H1 (cell line): ENCODE measurements at regions not wholly inside any gene's neighbourhood (a gene's known extent, or its start where the extent isn't known, plus 50 kb on each side); places are given as distances from the start of the nearest gene placed in this dataset.

ENCODE experiments used
- CTCF ChIA-PET: fragments of 300-600 bp; sonication (Branson Sonifier 250); formaldehyde crosslinking; loops from one replicate; lab custom pipeline; 2021; ENCODE audit not compliant: partially characterized antibody; lab: Charles Lee
- POLR2A ChIA-PET: fragments of 300-600 bp; sonication (Branson Sonifier 250); formaldehyde crosslinking; loops from one replicate; lab custom pipeline; 2021; ENCODE audit warnings: inconsistent platforms; ENCODE audit not compliant: partially characterized antibody; lab: Charles Lee
- DNase-seq, 2 experiments: peaks; one replicate each; pipeline versions ENCODE4 v3.0.0 to v3.0.0-alpha.2; 2010 to 2022; ENCODE audit warnings: low spot score in 2 of 2, low read depth in 1 of 2, mixed read lengths in 1 of 2
- FAIRE-seq: peaks from 2 replicates; lab custom pipeline; 2011; peaks lifted over from hg19 to GRCh38; lab: Jason Lieb, UNC
- H2AFZ ChIP-seq: 2 replicates; pipeline ENCODE4 v1.8.1; 2012; ENCODE audit warnings: low read length, inconsistent platforms
- H2AK5ac ChIP-seq: 2 replicates; pipeline ENCODE4 v1.6.1; 2013; ENCODE audit warnings: low read depth, low read length
- H2BK120ac ChIP-seq: replicated peaks from 2 replicates; pipeline ENCODE3; 2013; ENCODE audit warnings: low read depth, low read length, inconsistent platforms
- H2BK12ac ChIP-seq: 2 replicates; pipeline ENCODE4 v1.6.1; 2013; ENCODE audit warnings: low read depth, low read length
- H2BK15ac ChIP-seq: 2 replicates; pipeline ENCODE4 v1.6.1; 2013; ENCODE audit warnings: low read length
- H2BK20ac ChIP-seq: 2 replicates; pipeline ENCODE4 v1.6.1; 2013; ENCODE audit warnings: low read length
- H2BK5ac ChIP-seq: 2 replicates; pipeline ENCODE4 v1.6.1; 2013; ENCODE audit warnings: low read depth, low read length
- H3K14ac ChIP-seq: 2 replicates; pipeline ENCODE4 v1.6.1; 2013; ENCODE audit warnings: inconsistent platforms; ENCODE audit not compliant: insufficient read length
- H3K18ac ChIP-seq: 2 replicates; pipeline ENCODE4 v1.6.1; 2013; ENCODE audit warnings: low read length; ENCODE audit errors: extremely low read depth
- H3K23ac ChIP-seq: 2 replicates; pipeline ENCODE4 v1.6.1; 2013; ENCODE audit warnings: inconsistent platforms; ENCODE audit not compliant: insufficient read length
- H3K23me2 ChIP-seq: 2 replicates; pipeline ENCODE4 v1.6.1; 2013; ENCODE audit warnings: low read depth, low read length
- H3K27ac ChIP-seq: 2 replicates; pipeline ENCODE4 v1.6.1; 2011; ENCODE audit warnings: low read depth, low read length, inconsistent platforms
- H3K27me3 ChIP-seq, 4 experiments: replicated peaks in 1 of 4; 1 replicate in 1 of 4; 2 replicates in 3 of 4; pipeline versions ENCODE4 v1.6.1 to v1.8.1; 2011 to 2013; ENCODE audit warnings: low read length in 3 of 4, mild to moderate bottlenecking in 3 of 4, inconsistent platforms in 2 of 4, mixed read lengths in 2 of 4, moderate library complexity in 1 of 4; ENCODE audit not compliant: control insufficient read depth in 3 of 4, insufficient read depth in 3 of 4; ENCODE audit errors: extremely low read depth in 1 of 4
- H3K36me3 ChIP-seq, 4 experiments: 2 replicates each; pipeline versions ENCODE4 v1.6.1 to v1.8.1; 2011 to 2013; ENCODE audit warnings: mild to moderate bottlenecking in 4 of 4, low read length in 3 of 4, moderate library complexity in 2 of 4, control low read depth in 1 of 4, inconsistent platforms in 1 of 4; ENCODE audit not compliant: insufficient read depth in 4 of 4, control insufficient read depth in 2 of 4
- H3K4ac ChIP-seq: replicated peaks from 2 replicates; pipeline ENCODE3; 2013; ENCODE audit warnings: low read length, low read depth, mixed read lengths, inconsistent platforms; ENCODE audit not compliant: insufficient read length
- H3K4me1 ChIP-seq, 4 experiments: replicated peaks in 1 of 4; 1 replicate in 1 of 4; 2 replicates in 3 of 4; pipeline versions ENCODE4 v1.6.1 to v1.8.1; 2011 to 2013; ENCODE audit warnings: low read length in 3 of 4, inconsistent platforms in 2 of 4, mixed read lengths in 1 of 4; ENCODE audit not compliant: insufficient read depth in 4 of 4, control insufficient read depth in 3 of 4
- H3K4me2 ChIP-seq, 2 experiments: 2 replicates each; pipeline versions ENCODE4 v1.6.1 to v1.8.1; 2011 to 2013; ENCODE audit warnings: low read depth in 2 of 2, low read length in 2 of 2, control low read depth in 1 of 2, inconsistent platforms in 1 of 2, mild to moderate bottlenecking in 1 of 2; ENCODE audit not compliant: insufficient read depth in 1 of 2
- H3K4me3 ChIP-seq, 4 experiments: fragments of 200-600, 300-600 bp in 1 of 4; sonication (generic), shearing (Covaris generic), sonication (Bioruptor Twin) in 1 of 4; 2 replicates each; pipeline versions ENCODE4 v1.5.1 to v1.8.1; 2011 to 2016; ENCODE audit warnings: low read length in 4 of 4, low read depth in 3 of 4, control low read depth in 2 of 4, inconsistent platforms in 2 of 4, mild to moderate bottlenecking in 2 of 4, mixed read lengths in 1 of 4, moderate library complexity in 1 of 4; ENCODE audit not compliant: insufficient read depth in 2 of 4; ENCODE audit errors: extremely low read depth in 1 of 4
- H3K56ac ChIP-seq: replicated peaks from 2 replicates; pipeline ENCODE3; 2013; ENCODE audit warnings: low read depth, mild to moderate bottlenecking, mixed read lengths, low read length, inconsistent platforms; ENCODE audit not compliant: insufficient read length
- H3K79me1 ChIP-seq: 2 replicates; pipeline ENCODE4 v1.6.1; 2013; ENCODE audit warnings: low read depth, low read length, control low read depth
- H3K79me2 ChIP-seq, 2 experiments: 2 replicates each; pipeline versions ENCODE4 v1.6.1 to v1.8.1; 2012 to 2013; ENCODE audit warnings: low read length in 2 of 2, mild to moderate bottlenecking in 2 of 2, inconsistent platforms in 1 of 2; ENCODE audit not compliant: insufficient read depth in 2 of 2, control insufficient read depth in 1 of 2
- H3K9ac ChIP-seq, 4 experiments: replicated peaks in 1 of 4; 1 replicate in 1 of 4; 2 replicates in 3 of 4; pipeline versions ENCODE4 v1.6.1 to v1.8.1; 2011 to 2013; ENCODE audit warnings: low read depth in 3 of 4, low read length in 3 of 4, control low read depth in 2 of 4, mild to moderate bottlenecking in 2 of 4, moderate library complexity in 2 of 4, inconsistent platforms in 1 of 4; ENCODE audit errors: extremely low read depth in 1 of 4
- H3K9me3 ChIP-seq, 2 experiments: 2 replicates each; pipeline versions ENCODE4 v1.6.1 to v1.8.1; 2012 to 2013; ENCODE audit warnings: mild to moderate bottlenecking in 2 of 2, moderate library complexity in 2 of 2, control low read depth in 1 of 2, inconsistent platforms in 1 of 2, low read depth in 1 of 2, low read length in 1 of 2, mixed read lengths in 1 of 2; ENCODE audit not compliant: insufficient read depth in 2 of 2
- H4K20me1 ChIP-seq, 2 experiments: replicated peaks in 1 of 2; 2 replicates each; pipeline versions ENCODE3 to v1.8.1; 2011 to 2013; ENCODE audit warnings: inconsistent platforms in 2 of 2, low read length in 2 of 2, mild to moderate bottlenecking in 1 of 2; ENCODE audit not compliant: insufficient read depth in 2 of 2, control insufficient read depth in 1 of 2
- H4K5ac ChIP-seq: 2 replicates; pipeline ENCODE4 v1.6.1; 2013; ENCODE audit warnings: low read length, low read depth, mixed read lengths, inconsistent platforms; ENCODE audit not compliant: insufficient read length
- H4K8ac ChIP-seq: 2 replicates; pipeline ENCODE4 v1.8.0; 2013; ENCODE audit warnings: mild to moderate bottlenecking, moderate library complexity, low read length, inconsistent platforms; ENCODE audit not compliant: insufficient read depth; ENCODE audit errors: extremely low read depth
- H4K91ac ChIP-seq: replicated peaks from 2 replicates; pipeline ENCODE3; 2013; ENCODE audit warnings: low read length, mixed read lengths, inconsistent platforms; ENCODE audit not compliant: insufficient read length
- HDAC6 ChIP-seq: IDR thresholded peaks from one replicate; pipeline ENCODE4 v1.7.1; 2012; ENCODE audit warnings: low read depth, mild to moderate bottlenecking, inconsistent platforms, low read length, moderate library complexity
- KDM4A ChIP-seq: IDR thresholded peaks from one replicate; pipeline ENCODE4 v1.7.1; 2012; ENCODE audit warnings: low read depth, mild to moderate bottlenecking, moderate library complexity, low read length, inconsistent platforms; ENCODE audit not compliant: severe bottlenecking
- POLR2A ChIP-seq, 2 experiments: IDR thresholded peaks; 1 replicate in 1 of 2; 2 replicates in 1 of 2; pipeline ENCODE4 v1.6.1; 2011; ENCODE audit warnings: low read depth in 2 of 2, low read length in 2 of 2, mild to moderate bottlenecking in 2 of 2; ENCODE audit errors: control extremely low read depth in 1 of 2
- POU5F1 ChIP-seq: IDR thresholded peaks from 2 replicates; pipeline ENCODE4 v1.6.1; 2011; ENCODE audit warnings: low read depth, mild to moderate bottlenecking, low read length, moderate library complexity
- RAD21 ChIP-seq, 2 experiments: IDR thresholded peaks in 1 of 2; conservative IDR thresholded peaks in 1 of 2; 2 replicates each; pipeline ENCODE4 v1.6.1; 2011; ENCODE audit warnings: low read depth in 2 of 2, low read length in 2 of 2, improper control_type of control experiment in 1 of 2, inconsistent platforms in 1 of 2, mild to moderate bottlenecking in 1 of 2, moderate library complexity in 1 of 2
- RXRA ChIP-seq: IDR thresholded peaks from 2 replicates; pipeline ENCODE4 v1.6.1; 2011; ENCODE audit warnings: low read depth, mild to moderate bottlenecking, low read length, moderate library complexity; ENCODE audit not compliant: insufficient read depth
- TAF1 ChIP-seq: IDR thresholded peaks from 2 replicates; pipeline ENCODE4 v1.6.1; 2011; ENCODE audit warnings: mild to moderate bottlenecking, low read depth, low read length
- TBP ChIP-seq: IDR thresholded peaks from 2 replicates; pipeline ENCODE4 v1.6.1; 2011; ENCODE audit warnings: low read depth, low read length, improper control_type of control experiment
- TEAD4 ChIP-seq: IDR thresholded peaks from 2 replicates; pipeline ENCODE4 v1.6.1; 2012; ENCODE audit warnings: low read depth, low read length, inconsistent platforms, mixed read lengths
- WGBS, 2 experiments: shearing (Covaris generic) in 1 of 2; methylation state at CpG; one replicate each; pipeline versions ENCODE4 v1.1.6 to v1.1.7; 2013 to 2015; ENCODE audit warnings: low lambda C conversion rate in 2 of 2, mixed read lengths in 2 of 2, inconsistent platforms in 1 of 2, low coverage in 1 of 2, missing lambda C conversion rate in 1 of 2; ENCODE audit not compliant: insufficient replicate concordance in 2 of 2, insufficient coverage in 1 of 2, insufficient read length in 1 of 2; ENCODE audit errors: extremely low coverage in 1 of 2, missing lambda C conversion rate in 1 of 2; 5-methylcytosine and 5-hydroxymethylcytosine counted together
- TF ChIP-seq, protein P1 (sequence below): IDR thresholded peaks from 2 replicates; pipeline ENCODE4 v1.6.1; 2012; ENCODE audit warnings: inconsistent platforms

DNA sequence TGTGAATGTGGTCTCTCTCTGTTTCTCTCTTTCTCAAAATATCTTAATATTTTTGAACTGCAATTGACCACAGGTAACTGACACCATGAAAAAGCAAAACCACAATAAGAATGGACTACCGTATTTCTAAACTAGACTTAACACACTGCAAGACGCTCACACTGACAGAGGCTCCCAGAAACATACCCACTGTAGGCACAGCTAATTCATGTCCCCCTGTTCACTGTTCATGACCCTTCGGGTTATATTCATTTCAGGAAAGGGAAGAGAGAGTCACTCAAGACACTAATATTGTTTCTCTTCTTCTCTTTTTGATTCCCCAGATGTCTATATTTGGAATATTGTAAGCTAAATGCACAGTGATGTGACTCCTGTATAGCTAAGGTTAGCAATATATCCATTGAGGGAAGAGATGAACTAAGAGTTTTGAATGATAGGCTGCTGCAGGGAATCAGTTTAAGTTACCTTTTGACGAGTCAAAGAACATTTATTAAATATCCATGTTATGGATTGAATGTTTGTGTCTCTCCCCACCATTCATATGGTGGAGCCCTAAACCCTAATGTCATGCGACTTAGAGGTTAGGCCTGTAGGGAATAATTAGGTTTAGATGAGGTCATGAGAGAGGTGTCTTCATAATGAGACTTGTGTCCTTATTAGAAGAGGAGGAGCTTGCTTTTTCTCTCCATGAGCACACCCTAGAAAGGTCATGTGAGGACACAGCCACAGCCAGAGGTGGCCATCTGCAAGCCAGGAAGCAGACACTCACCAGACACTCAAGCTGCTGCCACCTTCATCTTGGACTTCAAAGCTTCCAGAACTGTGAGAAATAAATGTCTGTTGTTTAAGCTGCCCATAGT lies 216.6 kb upstream of the GRM7 start:
- Histone ChIP-seq H3K18ac (no peak overlapping the region), H2BK5ac (no peak overlapping the region), H4K5ac (no peak overlapping the region), H3K27me3 (no peaks in the 10 kb centered on the region), H3K9ac (no peak overlapping the region), H4K91ac (no peak overlapping the region), H4K8ac (no peak overlapping the region), H3K23me2 (no peaks in the 10 kb centered on the region), H2BK12ac (no peak overlapping the region), H4K20me1 (no peaks in the 10 kb centered on the region), H3K4me2 (no peak overlapping the region), H3K79me2 (no peaks in the 10 kb centered on the region), H2AFZ (no peak overlapping the region), H2AK5ac (no peak overlapping the region), H3K79me1 (no peaks in the 10 kb centered on the region), H3K23ac (no peak overlapping the region), H3K4me3 (no peak overlapping the region), H2BK15ac (no peak overlapping the region), H3K9me3 (no peaks in the 10 kb centered on the region), H3K27ac (no peak overlapping the region), H3K4me1 (0 out of 7 replicates have a peak, but pooled peaks cover 0 to 2% (median 0%) of the 10 kb centered on the region in 4 experiments), H3K14ac (no peak overlapping the region), H3K36me3 (no peaks in the 10 kb centered on the region; a peak in 1 of 8 replicates), H3K56ac (no peak overlapping the region), H2BK120ac (no peak overlapping the region), H3K4ac (no peak overlapping the region), H2BK20ac (no peak overlapping the region)
- ChIA-PET CTCF (no interaction called here), POLR2A (no interaction called here)
- FAIRE-seq, result no peak
- TF ChIP-seq TBP (no peak), KDM4A (no peak), RAD21 (IDR thresholded peaks at IDR 0.05 in 1 of 2, conservative IDR thresholded peaks at IDR 0.05 in 1 of 2; ENCODE audit: low read depth in 2 of 2, low read length in 2 of 2) (no peak), TAF1 (no peak), POLR2A (IDR thresholded peaks at IDR 0.05; ENCODE audit: control extremely low read depth in 1 of 2, low read depth in 2 of 2, low read length in 2 of 2) (no peak), POU5F1 (no peak), TEAD4 (no peak), HDAC6 (no peak), RXRA (no peak)
- TF ChIP-seq, protein P1, sequence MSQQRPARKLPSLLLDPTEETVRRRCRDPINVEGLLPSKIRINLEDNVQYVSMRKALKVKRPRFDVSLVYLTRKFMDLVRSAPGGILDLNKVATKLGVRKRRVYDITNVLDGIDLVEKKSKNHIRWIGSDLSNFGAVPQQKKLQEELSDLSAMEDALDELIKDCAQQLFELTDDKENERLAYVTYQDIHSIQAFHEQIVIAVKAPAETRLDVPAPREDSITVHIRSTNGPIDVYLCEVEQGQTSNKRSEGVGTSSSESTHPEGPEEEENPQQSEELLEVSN, result no peak
- WGBS, 2 experiments, result 92% methylated on average over 5 of the region's 5 CpGs; no CpG with 5 or more reads in 1 of the 2 experiments
- DNase-seq, result no peak
